ENCODE measurements at regions not wholly inside any gene's neighbourhood (a gene's known extent, or its start where the extent isn't known, plus 50 kb on each side); places are given as distances from the start of the nearest gene placed in this dataset.

- no peaks in the 10 kb centered on the region for H3K4me1 Mint-ChIP-seq
- DNase-seq, result no peak
- H3K4me3 Mint-ChIP-seq, result no peak overlapping the region
- POLR2A ChIA-PET, result no interaction called here
- H3K27ac Mint-ChIP-seq, result no peak overlapping the region
- H3K9me3 Mint-ChIP-seq, result peaks cover 13% of the 10 kb centered on the region
- H3K36me3 Mint-ChIP-seq (ENCODE audit: low read depth), result peaks cover 5% of the 10 kb centered on the region
- CTCF ChIA-PET, result interaction anchor here (0.6 to 1.2 kb wide), 3 partner anchors 9 to 29 kb away, joined by 3 read pairs; no protein-coding TSS in a partner anchor
- H3K27me3 Mint-ChIP-seq, result no peaks in the 10 kb centered on the region
These were observed 73.3 kb upstream of the IRF2BP2 start for GRCh38 chr1:234683127-234683860.

DNA sequence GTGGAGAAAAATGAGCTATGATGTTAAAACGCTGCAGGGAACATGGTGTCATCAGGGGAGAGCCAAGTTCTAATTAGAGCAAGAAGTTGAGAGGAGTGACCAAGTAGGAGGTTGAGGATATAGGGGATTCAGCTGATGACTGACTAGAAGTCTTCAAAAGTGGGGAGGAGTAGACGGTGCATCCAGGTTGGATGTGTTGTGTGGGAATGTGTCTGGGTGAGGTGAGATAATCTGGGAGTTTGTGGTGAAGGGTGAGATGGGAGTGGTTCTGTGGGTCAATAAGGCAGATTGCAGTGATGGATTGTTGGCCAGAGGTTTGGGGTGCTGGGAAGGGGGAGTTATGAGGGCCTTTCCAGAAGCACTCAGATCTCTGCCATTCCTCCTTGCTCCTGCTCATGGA, 72.0 kb upstream of the IRF2BP2 start:
- Mint-ChIP-seq H3K36me3 (ENCODE audit: low read depth) (peaks cover 5% of the 10 kb centered on the region), H3K9me3 (peaks cover 9% of the 10 kb centered on the region), H3K27ac (no peak overlapping the region), H3K4me3 (no peak overlapping the region), H3K27me3 (no peaks in the 10 kb centered on the region), H3K4me1 (no peaks in the 10 kb centered on the region)
- ChIA-PET POLR2A (no interaction called here), CTCF (interaction anchor here (1.0 kb wide), 1 partner anchor 19 kb away, joined by 3 read pairs; no protein-coding TSS in a partner anchor)
- DNase-seq, result no peak

DNA sequence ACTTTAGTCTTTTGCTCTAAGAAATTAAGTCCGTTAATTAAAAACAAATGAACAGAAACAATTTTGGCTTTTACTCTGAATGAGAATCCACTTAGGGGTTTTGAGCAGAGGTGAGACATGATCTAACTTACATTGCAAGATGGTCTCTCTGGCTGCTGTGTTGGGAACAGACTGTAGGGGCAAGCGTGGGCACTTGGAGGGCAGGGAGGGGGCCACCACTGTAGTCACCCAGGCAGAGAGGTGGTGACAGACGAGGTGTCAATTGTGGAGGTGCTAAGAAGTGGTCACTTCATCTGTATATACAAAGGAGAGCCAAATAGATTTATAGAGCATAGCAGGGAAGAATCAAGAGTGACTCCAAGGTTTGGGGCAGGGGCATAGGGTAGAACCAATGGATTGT, 71.1 kb upstream of the IRF2BP2 start:
- CTCF ChIA-PET, result no interaction called here
- no peak for DNase-seq
- Mint-ChIP-seq H3K27ac (no peak overlapping the region), H3K27me3 (no peaks in the 10 kb centered on the region), H3K4me1 (peaks cover 5% of the 10 kb centered on the region), H3K36me3 (ENCODE audit: low read depth) (peaks cover 5% of the 10 kb centered on the region), H3K4me3 (no peak overlapping the region), H3K9me3 (peaks cover 7% of the 10 kb centered on the region)
- POLR2A ChIA-PET, result no interaction called here

DNA sequence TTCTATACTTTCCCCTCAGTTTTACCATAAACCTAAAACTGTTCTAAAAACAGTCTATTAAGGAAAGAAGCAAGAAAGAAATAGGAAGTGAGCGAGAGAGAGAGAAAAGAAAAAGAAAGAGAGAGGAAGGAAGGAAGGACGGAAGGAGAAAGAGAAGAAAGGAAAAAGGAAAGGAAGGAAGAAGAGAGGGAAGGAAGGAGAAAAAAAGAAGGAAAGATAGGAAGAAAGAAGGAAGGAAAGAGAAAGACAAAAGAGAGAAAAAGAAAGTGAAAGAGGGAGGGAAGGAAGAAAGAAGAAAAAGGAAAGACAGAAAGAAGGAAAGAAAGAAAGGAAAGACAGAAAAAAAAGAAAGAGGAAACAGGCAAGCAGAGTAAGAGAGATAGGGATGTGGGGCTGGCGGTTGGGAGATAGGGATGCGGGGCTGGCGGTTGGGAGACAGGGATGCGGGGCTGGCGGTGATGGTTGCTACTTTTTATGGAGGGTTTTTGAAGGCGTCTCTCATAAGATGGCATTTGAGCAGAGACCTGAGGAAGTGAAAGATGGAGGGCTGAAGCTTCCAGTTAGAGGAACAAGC, 70.4 kb upstream of the IRF2BP2 start:
- ChIA-PET POLR2A (no interaction called here), CTCF (no interaction called here)
- Mint-ChIP-seq H3K27ac (no peak overlapping the region), H3K9me3 (peaks cover under 1% of the 10 kb centered on the region), H3K36me3 (ENCODE audit: low read depth) (peaks cover under 1% of the 10 kb centered on the region), H3K4me1 (peaks cover 10% of the 10 kb centered on the region), H3K27me3 (no peaks in the 10 kb centered on the region), H3K4me3 (no peak overlapping the region)
- no peak for DNase-seq

- POLR2A ChIA-PET, result no interaction called here
- Mint-ChIP-seq H3K27me3 (no peaks in the 10 kb centered on the region), H3K27ac (peak overlapping the region; percentile 37), H3K36me3 (ENCODE audit: low read depth) (no peaks in the 10 kb centered on the region), H3K4me3 (peak overlapping the region; percentile 69), H3K4me1 (peaks cover 10% of the 10 kb centered on the region), H3K9me3 (no peaks in the 10 kb centered on the region)
- peak; percentile 55 for DNase-seq
- CTCF ChIA-PET, result interaction anchor here (0.7 kb wide), 1 partner anchor 17 kb away, joined by 3 read pairs; no protein-coding TSS in a partner anchor
These were observed 66.2 kb upstream of the IRF2BP2 start for GRCh38 chr1:234676103-234676594.

DNA sequence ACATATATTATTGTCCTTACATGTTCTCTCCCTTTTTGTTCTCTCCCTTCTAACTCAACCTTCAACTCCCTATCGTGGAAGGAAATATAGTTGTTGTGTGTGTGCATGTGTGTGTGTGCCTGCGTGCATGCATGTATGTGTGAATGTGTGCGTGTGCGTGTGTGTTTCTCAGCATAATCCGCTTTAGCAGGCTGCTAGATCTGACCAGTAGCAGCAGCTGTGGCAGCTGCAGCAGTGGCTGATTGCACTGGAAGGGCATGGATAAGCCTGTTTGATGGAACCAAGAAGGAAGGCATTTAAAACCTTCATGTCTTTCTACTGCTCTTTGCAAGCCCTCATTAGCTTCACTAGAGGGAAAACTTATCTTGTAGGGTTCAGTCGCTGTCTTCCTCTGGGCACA, 65.6 kb upstream of the IRF2BP2 start:
- DNase-seq, result no peak
- ChIA-PET CTCF (no interaction called here), POLR2A (no interaction called here)
- peaks cover 10% of the 10 kb centered on the region for H3K4me1 Mint-ChIP-seq
- H3K4me3 Mint-ChIP-seq, result no peak overlapping the region
- H3K27ac Mint-ChIP-seq, result no peak overlapping the region
- H3K9me3 Mint-ChIP-seq, result no peaks in the 10 kb centered on the region
- H3K36me3 Mint-ChIP-seq (ENCODE audit: low read depth), result no peaks in the 10 kb centered on the region
- no peaks in the 10 kb centered on the region for H3K27me3 Mint-ChIP-seq

GRCh38 chr1:234675006-234675405, 65.0 kb upstream of the IRF2BP2 start:
- CTCF ChIA-PET, result no interaction called here
- H3K27ac Mint-ChIP-seq, result no peak overlapping the region
- DNase-seq, result no peak
- no peaks in the 10 kb centered on the region for H3K36me3 Mint-ChIP-seq (ENCODE audit: low read depth)
- POLR2A ChIA-PET, result no interaction called here
- no peaks in the 10 kb centered on the region for H3K9me3 Mint-ChIP-seq
- no peak overlapping the region for H3K4me3 Mint-ChIP-seq
- H3K27me3 Mint-ChIP-seq, result no peaks in the 10 kb centered on the region
- H3K4me1 Mint-ChIP-seq, result peaks cover 10% of the 10 kb centered on the region

- Mint-ChIP-seq H3K27ac (no peak overlapping the region), H3K4me1 (peaks cover 10% of the 10 kb centered on the region), H3K4me3 (no peak overlapping the region), H3K9me3 (no peaks in the 10 kb centered on the region), H3K36me3 (ENCODE audit: low read depth) (no peaks in the 10 kb centered on the region), H3K27me3 (no peaks in the 10 kb centered on the region)
- ChIA-PET POLR2A (no interaction called here), CTCF (interaction anchor here (0.6 to 1.5 kb wide), 2 partner anchors 9 to 161 kb away, joined by 3 read pairs; no protein-coding TSS in a partner anchor)
- DNase-seq, result no peak
These were observed 64.3 kb upstream of the IRF2BP2 start for GRCh38 chr1:234674218-234674815.

DNA sequence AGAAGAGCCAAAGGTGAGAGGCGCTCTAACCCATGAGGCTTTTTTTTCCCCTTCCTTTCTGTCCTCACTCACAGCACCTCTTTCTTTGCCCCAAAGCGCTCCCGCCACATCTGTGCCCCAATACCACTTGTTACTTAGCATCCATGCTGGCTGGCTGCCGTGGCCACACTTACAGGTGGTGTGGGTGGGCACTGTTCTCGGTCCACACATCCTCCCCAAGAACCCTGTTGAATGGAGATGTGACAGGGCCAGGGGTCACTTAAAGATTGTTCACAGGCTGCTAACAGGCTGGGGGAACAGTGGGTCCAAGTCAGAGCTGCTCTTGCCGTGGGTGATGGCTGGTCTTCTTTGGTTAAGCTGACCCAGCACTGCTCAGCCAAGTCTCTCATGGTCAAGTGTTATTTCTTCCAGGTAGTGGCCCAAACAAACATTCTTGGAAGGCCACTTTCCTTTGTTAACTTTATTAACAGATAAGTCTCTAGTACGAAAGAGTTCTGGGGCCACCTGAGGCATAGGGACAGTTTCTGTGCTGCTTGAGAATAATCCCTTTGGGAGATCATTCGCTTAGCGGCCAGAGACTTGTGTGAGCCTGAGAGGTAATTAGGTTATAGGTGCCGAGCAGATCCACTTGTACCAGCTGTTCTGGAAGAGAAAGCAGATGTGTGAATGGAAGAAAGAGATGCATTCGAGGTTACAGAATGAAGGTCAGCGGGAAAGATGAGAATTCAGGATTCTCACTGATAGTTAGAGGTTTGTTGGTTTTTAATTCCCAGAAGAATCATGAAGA, 62.6 kb upstream of the IRF2BP2 start:
- Mint-ChIP-seq H3K27me3 (no peaks in the 10 kb centered on the region), H3K27ac (no peak overlapping the region), H3K4me1 (peaks cover 10% of the 10 kb centered on the region), H3K4me3 (no peak overlapping the region), H3K9me3 (no peaks in the 10 kb centered on the region), H3K36me3 (ENCODE audit: low read depth) (no peaks in the 10 kb centered on the region)
- ChIA-PET POLR2A (no interaction called here), CTCF (interaction anchor here (0.7 kb wide), 1 partner anchor 11 kb away, joined by 4 read pairs; no protein-coding TSS in a partner anchor)
- DNase-seq, result no peak

GRCh38 chr1:234670967-234671626, 61.1 kb upstream of the IRF2BP2 start:
- ChIA-PET POLR2A (no interaction called here), CTCF (interaction anchor here (1.1 to 1.4 kb wide), 3 partner anchors 13 to 32 kb away, joined by 3 to 7 read pairs (median 4); no protein-coding TSS in a partner anchor)
- no peak for DNase-seq

GRCh38 chr1:234669499-234669898, 59.5 kb upstream of the IRF2BP2 start:
- H3K4me1 Mint-ChIP-seq, result no peaks in the 10 kb centered on the region
- no peaks in the 10 kb centered on the region for H3K36me3 Mint-ChIP-seq (ENCODE audit: low read depth)
- no peaks in the 10 kb centered on the region for H3K9me3 Mint-ChIP-seq
- H3K27me3 Mint-ChIP-seq, result no peaks in the 10 kb centered on the region
- CTCF ChIA-PET, result no interaction called here
- no peak overlapping the region for H3K4me3 Mint-ChIP-seq
- DNase-seq, result no peak
- no peak overlapping the region for H3K27ac Mint-ChIP-seq
- POLR2A ChIA-PET, result no interaction called here

More at GRCh38 chr1:234670967-234671626, 61.1 kb upstream of the IRF2BP2 start:
- Mint-ChIP-seq H3K27ac (no peak overlapping the region), H3K4me3 (no peak overlapping the region), H3K27me3 (no peaks in the 10 kb centered on the region), H3K4me1 (peaks cover 5% of the 10 kb centered on the region), H3K9me3 (no peaks in the 10 kb centered on the region), H3K36me3 (ENCODE audit: low read depth) (no peaks in the 10 kb centered on the region)

DNA sequence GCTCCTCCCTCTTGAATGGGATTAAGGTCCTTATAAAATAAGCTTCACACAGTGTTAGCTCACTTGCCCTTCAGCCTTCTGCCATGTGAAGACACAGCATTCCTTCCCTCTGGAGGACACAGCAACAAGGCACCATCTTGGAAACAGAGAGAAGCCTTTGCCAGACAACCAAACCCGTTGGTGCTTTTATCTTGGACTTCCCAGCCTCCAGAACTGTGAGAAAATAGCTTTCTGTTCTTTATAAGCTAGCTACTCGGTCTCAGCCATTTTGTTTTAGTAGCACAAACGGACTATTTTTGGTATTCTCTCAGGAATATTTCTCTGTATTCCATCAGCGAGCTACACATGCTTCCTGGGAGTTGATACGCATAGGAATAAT, 58.6 kb upstream of the IRF2BP2 start:
- ChIA-PET POLR2A (no interaction called here), CTCF (interaction anchor here (1.1 to 2.1 kb wide), 4 partner anchors 10 to 56 kb away, joined by 3 to 8 read pairs (median 4); no protein-coding TSS in a partner anchor)
- no peak overlapping the region for H3K27ac Mint-ChIP-seq
- H3K36me3 Mint-ChIP-seq (ENCODE audit: low read depth), result no peaks in the 10 kb centered on the region
- H3K27me3 Mint-ChIP-seq, result no peaks in the 10 kb centered on the region
- H3K9me3 Mint-ChIP-seq, result no peaks in the 10 kb centered on the region
- no peak for DNase-seq
- H3K4me1 Mint-ChIP-seq, result no peaks in the 10 kb centered on the region
- no peak overlapping the region for H3K4me3 Mint-ChIP-seq
